Inferior parietal cortex (tissue), 1 donor: ENCODE measurements at regions not wholly inside any gene's neighbourhood (a gene's known extent, or its start where the extent isn't known, plus 50 kb on each side); places are given as distances from the start of the nearest gene placed in this dataset.
"Not testable (repeated sequence)": the region's sequence is repeated elsewhere in the genome, so short reads cannot be mapped to it uniquely, and the experiment has no call there.

Experiments used
- DNase-seq: peaks from one replicate; pipeline ENCODE4 v3.0.0-alpha.2; 2016; ENCODE audit errors: extremely low spot score

GRCh38 chr7:86372262-86372661, 271.4 kb upstream of the GRM3 start:
- no peak for DNase-seq

GRCh38 chr7:86366946-86367345, 276.8 kb upstream of the GRM3 start:
- no peak for DNase-seq

GRCh38 chr7:86340407-86340806, 303.3 kb upstream of the GRM3 start:
- DNase-seq = not testable (repeated sequence)

GRCh38 chr7:86339051-86339450, 304.7 kb upstream of the GRM3 start:
- DNase-seq = no peak

- DNase-seq = no peak
Observed at GRCh38 chr7:86328801-86329433, 314.8 kb upstream of the GRM3 start.

- no peak for DNase-seq
Observed at GRCh38 chr7:86326847-86327246, 316.9 kb upstream of the GRM3 start.

- peak; percentile 9 for DNase-seq
Observed at GRCh38 chr7:86320889-86321288, 322.8 kb upstream of the GRM3 start.

GRCh38 chr7:86320341-86320740, 323.4 kb upstream of the GRM3 start:
- no peak for DNase-seq

GRCh38 chr7:86313842-86314241, 329.9 kb upstream of the GRM3 start:
- DNase-seq = no peak

GRCh38 chr7:86301301-86301700, 342.4 kb upstream of the GRM3 start:
- DNase-seq = no peak

- DNase-seq = no peak
Observed at GRCh38 chr7:86295526-86295925, 348.2 kb upstream of the GRM3 start.

- DNase-seq = no peak
Observed at GRCh38 chr7:86282014-86282682, 361.6 kb upstream of the GRM3 start.

- DNase-seq = no peak
Observed at GRCh38 chr7:86280150-86280549, 363.6 kb upstream of the GRM3 start.

GRCh38 chr7:86262781-86263180, 380.9 kb upstream of the GRM3 start:
- DNase-seq = no peak

- no peak for DNase-seq
Observed at GRCh38 chr7:86257894-86258293, 385.8 kb upstream of the GRM3 start.

- DNase-seq = no peak
Observed at GRCh38 chr7:86252406-86252805, 391.3 kb upstream of the GRM3 start.

- no peak for DNase-seq
Observed at GRCh38 chr7:86248977-86249376, 394.7 kb upstream of the GRM3 start.

GRCh38 chr7:86243171-86243570, 400.5 kb upstream of the GRM3 start:
- DNase-seq = no peak

- DNase-seq = no peak
Observed at GRCh38 chr7:86226191-86226590, 417.5 kb upstream of the GRM3 start.

GRCh38 chr7:86222806-86223205, 420.9 kb upstream of the GRM3 start:
- no peak for DNase-seq

- no peak for DNase-seq
Observed at GRCh38 chr7:86214734-86215133, 429.0 kb upstream of the GRM3 start.

- DNase-seq = no peak
Observed at GRCh38 chr7:86212976-86213375, 430.7 kb upstream of the GRM3 start.

GRCh38 chr7:86209036-86209435, 434.7 kb upstream of the GRM3 start:
- DNase-seq = no peak

GRCh38 chr7:86207740-86208139, 436.0 kb upstream of the GRM3 start:
- no peak for DNase-seq
